Transverse colon (tissue), 4 donors: ENCODE measurements at regions not wholly inside any gene's neighbourhood (a gene's known extent, or its start where the extent isn't known, plus 50 kb on each side); places are given as distances from the start of the nearest gene placed in this dataset.

ENCODE experiments used
- DNase-seq: peaks from one replicate; pipeline ENCODE4 v3.0.0-alpha.2; 2019
- H3K27ac ChIP-seq, 4 donors: fragments of 200-600 bp; sonication (generic); 2 replicates each; pipeline ENCODE4 v1.5.1; 2016 to 2018; ENCODE audit warnings: inconsistent platforms in 4 of 4
- H3K27me3 ChIP-seq: fragments of 200-600 bp; sonication (generic); 2 replicates; pipeline ENCODE4 v1.5.1; 2017; ENCODE audit warnings: inconsistent platforms
- H3K36me3 ChIP-seq, 4 donors: fragments of 200-600 bp; sonication (generic); 2 replicates each; pipeline ENCODE4 v1.5.1; 2017 to 2019; ENCODE audit warnings: inconsistent platforms in 4 of 4
- H3K4me1 ChIP-seq, 4 donors: fragments of 200-600 bp; sonication (generic); 2 replicates each; pipeline ENCODE4 v1.5.1; 2017 to 2020; ENCODE audit warnings: inconsistent platforms in 4 of 4
- H3K4me3 ChIP-seq, 4 donors: fragments of 200-600 bp; sonication (generic); 1 replicate in 1 of 4; 2 replicates in 3 of 4; pipeline versions ENCODE4 v1.5.1 to v1.6.1; 2017 to 2019; ENCODE audit warnings: inconsistent platforms in 4 of 4
- H3K9me3 ChIP-seq, 2 donors: fragments of 200-600 bp; sonication (generic); 2 replicates each; pipeline ENCODE4 v1.5.1; 2017 to 2019; ENCODE audit warnings: inconsistent platforms in 2 of 2
- EP300 ChIP-seq: sonication (generic); formaldehyde crosslinking; IDR thresholded peaks from one replicate; pipeline ENCODE4 v1.6.1; 2017; ENCODE audit warnings: antibody characterized with exemption, low read depth
- POLR2A ChIP-seq: fragments of 450-650 bp; IDR thresholded peaks from one replicate; pipeline ENCODE4 v1.6.1; 2016; ENCODE audit warnings: antibody characterized with exemption, mild to moderate bottlenecking, moderate library complexity
- POLR2AphosphoS5 ChIP-seq, 3 donors: sonication (generic); formaldehyde crosslinking; IDR thresholded peaks; one replicate each; pipeline ENCODE4 v1.6.1; 2016; ENCODE audit warnings: antibody characterized with exemption in 3 of 3
- WGBS, 2 donors: methylation state at CpG; one replicate each; pipeline ENCODE4 v1.1.5; 2018; ENCODE audit warnings: low coverage in 1 of 2; 5-methylcytosine and 5-hydroxymethylcytosine counted together
- in situ Hi-C, 4 donors: fragments of 200-750 bp; cut with MboI; loops; one replicate each; pipeline versions ENCODE4 v1.15.0 to v1.15.1; 2017; ENCODE audit warnings: low sequenced_read_pairs in 3 of 4, low pct_ligation_motif_present in 1 of 4, low pct_unique_long_range_greater_than_20kb in 1 of 4
- intact Hi-C: fragments of 100-400 bp; cut with DNase I; formaldehyde crosslinking; loops from one replicate; pipeline ENCODE4 v1.15.1; 2023; ENCODE audit warnings: low total_unique reads
- TF ChIP-seq, protein P1 (sequence below), 5 experiments: fragments of 200-600 bp in 3 of 5; fragments of 450-650 bp in 2 of 5; sonication (generic) in 3 of 5; IDR thresholded peaks; 1 replicate in 2 of 5; 2 replicates in 3 of 5; pipeline ENCODE4 v1.5.1; 2016 to 2017; ENCODE audit warnings: antibody characterized with exemption in 5 of 5, inconsistent platforms in 3 of 5, mild to moderate bottlenecking in 2 of 5, moderate library complexity in 1 of 5

DNA sequence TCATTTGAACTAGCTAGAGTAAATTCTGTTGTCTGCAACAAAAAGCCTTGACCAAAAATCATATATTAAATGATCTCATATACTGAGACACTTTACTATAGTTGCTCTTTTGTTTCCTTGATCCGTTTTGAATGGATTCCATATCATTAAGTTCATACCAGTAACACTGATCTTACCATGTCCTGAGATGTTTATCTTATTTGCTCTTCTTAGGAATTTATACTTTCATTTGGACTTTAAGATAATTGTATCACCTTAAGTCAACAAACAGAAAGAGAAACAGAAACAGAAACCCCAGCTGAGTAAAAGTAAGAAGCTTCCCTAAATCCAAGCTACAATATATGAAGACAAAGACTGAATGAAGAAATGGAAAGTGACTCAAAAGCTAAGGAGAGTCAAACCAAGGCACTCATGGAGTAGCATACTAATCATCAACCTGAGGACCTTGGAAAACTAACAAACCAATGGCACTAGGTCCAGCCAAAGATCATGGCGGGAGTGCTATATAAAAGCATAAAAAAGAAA lies 106.5 kb upstream of the COX10 start:
- H3K27me3 ChIP-seq: no peaks in the 10 kb centered on the region
- no peaks in the 10 kb centered on the region for H3K4me1 ChIP-seq
- H3K9me3 ChIP-seq: no peaks in the 10 kb centered on the region
- H3K4me3 ChIP-seq: no peak overlapping the region
- DNase-seq: no peak
- H3K36me3 ChIP-seq: no peaks in the 10 kb centered on the region
- no peak overlapping the region for H3K27ac ChIP-seq
- intact Hi-C loops: no loop called here
- TF ChIP-seq POLR2AphosphoS5 (IDR thresholded peaks at IDR 0.05): no peak
- TF ChIP-seq EP300: no peak
- TF ChIP-seq, protein P1, sequence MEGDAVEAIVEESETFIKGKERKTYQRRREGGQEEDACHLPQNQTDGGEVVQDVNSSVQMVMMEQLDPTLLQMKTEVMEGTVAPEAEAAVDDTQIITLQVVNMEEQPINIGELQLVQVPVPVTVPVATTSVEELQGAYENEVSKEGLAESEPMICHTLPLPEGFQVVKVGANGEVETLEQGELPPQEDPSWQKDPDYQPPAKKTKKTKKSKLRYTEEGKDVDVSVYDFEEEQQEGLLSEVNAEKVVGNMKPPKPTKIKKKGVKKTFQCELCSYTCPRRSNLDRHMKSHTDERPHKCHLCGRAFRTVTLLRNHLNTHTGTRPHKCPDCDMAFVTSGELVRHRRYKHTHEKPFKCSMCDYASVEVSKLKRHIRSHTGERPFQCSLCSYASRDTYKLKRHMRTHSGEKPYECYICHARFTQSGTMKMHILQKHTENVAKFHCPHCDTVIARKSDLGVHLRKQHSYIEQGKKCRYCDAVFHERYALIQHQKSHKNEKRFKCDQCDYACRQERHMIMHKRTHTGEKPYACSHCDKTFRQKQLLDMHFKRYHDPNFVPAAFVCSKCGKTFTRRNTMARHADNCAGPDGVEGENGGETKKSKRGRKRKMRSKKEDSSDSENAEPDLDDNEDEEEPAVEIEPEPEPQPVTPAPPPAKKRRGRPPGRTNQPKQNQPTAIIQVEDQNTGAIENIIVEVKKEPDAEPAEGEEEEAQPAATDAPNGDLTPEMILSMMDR (IDR thresholded peaks at IDR 0.05): no peak
- no peak for TF ChIP-seq POLR2A
- in situ Hi-C loops: no loop called here
- 68 to 75% methylated on average over 2 of the region's 2 CpGs for WGBS, 2 donors

DNA sequence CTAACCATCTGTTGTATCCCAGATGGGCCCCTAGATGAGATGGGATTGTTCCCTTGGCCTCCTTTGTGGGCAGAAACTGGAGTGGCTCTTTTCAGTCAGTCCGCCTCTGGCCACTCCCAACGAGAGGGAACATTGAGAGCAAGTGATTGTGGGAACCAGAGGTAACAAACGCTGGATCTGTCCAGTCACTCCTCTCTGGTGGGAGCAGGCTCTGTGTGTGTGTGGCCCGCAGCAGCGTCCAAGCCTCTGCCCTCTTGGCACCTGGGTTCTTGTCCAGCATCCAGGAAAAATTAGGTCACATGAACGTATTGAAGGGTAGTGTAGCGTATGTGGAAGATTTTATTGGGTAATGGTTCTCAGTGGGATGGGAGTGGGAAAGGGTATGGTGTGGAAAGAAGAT lies 101.9 kb upstream of the COX10 start:
- TF ChIP-seq POLR2A: no peak
- TF ChIP-seq EP300: no peak
- TF ChIP-seq, protein P1 (IDR thresholded peaks at IDR 0.05): no peak
- no peak for TF ChIP-seq POLR2AphosphoS5 (IDR thresholded peaks at IDR 0.05)
- Histone ChIP-seq H3K4me3 (no peak overlapping the region), H3K36me3 (no peaks in the 10 kb centered on the region), H3K9me3 (no peaks in the 10 kb centered on the region), H3K4me1 (no peaks in the 10 kb centered on the region), H3K27ac (no peak overlapping the region), H3K27me3 (no peaks in the 10 kb centered on the region)
- 88% methylated on average over 7 of the region's 7 CpGs; no CpG with 5 or more reads in 1 of the 2 donors for WGBS, 2 donors
- DNase-seq: no peak
- in situ Hi-C loops: no loop called here
- intact Hi-C loops: no loop called here

DNA sequence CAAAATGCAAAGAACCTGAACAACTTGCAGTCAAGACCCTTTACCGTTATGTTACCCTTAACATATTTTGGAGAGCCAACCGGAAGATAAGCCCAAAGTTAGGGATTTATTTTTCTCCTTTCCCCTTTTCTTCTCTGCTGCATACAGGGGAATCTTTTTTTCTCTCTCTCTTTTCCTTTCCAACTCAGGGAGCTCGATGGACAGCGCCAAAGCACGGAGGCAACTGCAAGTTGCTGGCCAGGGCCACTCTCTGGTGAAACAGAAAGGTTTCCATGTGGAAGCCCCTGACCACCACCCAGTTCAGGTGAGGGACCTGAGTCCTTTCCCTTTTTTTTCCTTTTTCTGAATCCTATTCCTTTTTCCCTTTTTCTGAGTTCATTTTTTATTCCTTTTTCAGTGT lies 98.8 kb upstream of the COX10 start:
- intact Hi-C loops: no loop called here
- Histone ChIP-seq H3K9me3 (no peaks in the 10 kb centered on the region), H3K4me3 (no peak overlapping the region), H3K27ac (no peak overlapping the region), H3K4me1 (no peaks in the 10 kb centered on the region), H3K27me3 (no peaks in the 10 kb centered on the region), H3K36me3 (no peaks in the 10 kb centered on the region)
- TF ChIP-seq, protein P1 (IDR thresholded peaks at IDR 0.05): no peak
- no peak for TF ChIP-seq POLR2AphosphoS5 (IDR thresholded peaks at IDR 0.05)
- DNase-seq: no peak
- WGBS, 2 donors: 87 to 97% methylated on average over 4 to 5 of the region's 5 CpGs
- in situ Hi-C loops: loop anchor here in 1 of 4 donors (10.0 kb wide), 1 partner anchor 56 kb away; no protein-coding TSS in a partner anchor

DNA sequence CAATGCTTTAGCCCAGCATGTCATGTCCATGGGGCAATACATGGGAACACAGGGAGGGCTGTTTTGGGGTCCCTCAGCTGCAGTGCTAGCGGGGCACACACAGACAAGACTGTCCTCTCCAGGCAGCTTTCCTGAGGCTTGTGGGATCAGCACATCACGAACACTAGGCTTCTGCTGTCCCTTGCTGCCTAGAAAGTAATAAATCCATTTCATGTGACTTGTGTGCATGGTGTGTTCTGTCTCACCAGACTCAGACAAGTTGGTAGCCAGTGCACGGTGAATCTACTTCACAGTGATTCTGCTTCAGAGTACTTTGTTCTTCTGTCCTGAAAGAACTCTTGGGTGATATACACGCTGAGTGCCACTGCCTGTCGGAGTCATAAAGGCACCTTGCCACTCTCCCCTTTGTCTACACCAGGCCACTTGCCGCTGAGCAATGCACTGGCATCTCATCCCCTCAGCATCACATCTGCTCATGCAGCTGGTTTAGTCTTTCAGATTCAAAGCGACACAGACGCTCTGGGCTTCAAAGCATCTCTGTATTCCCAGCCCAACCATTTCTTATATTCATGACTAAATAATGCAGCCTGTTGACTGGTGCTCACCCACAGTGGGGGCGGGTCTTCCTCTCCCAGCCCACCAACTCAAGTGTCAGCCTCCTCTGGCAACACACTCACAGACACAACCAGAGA lies 95.2 kb upstream of the COX10 start:
- TF ChIP-seq, protein P1 (IDR thresholded peaks at IDR 0.05): no peak
- TF ChIP-seq POLR2A (no peak), POLR2AphosphoS5 (IDR thresholded peaks at IDR 0.05) (no peak), EP300 (no peak)
- Histone ChIP-seq H3K4me1 (no peaks in the 10 kb centered on the region), H3K36me3 (no peaks in the 10 kb centered on the region), H3K27ac (no peak overlapping the region), H3K9me3 (no peaks in the 10 kb centered on the region), H3K27me3 (no peaks in the 10 kb centered on the region), H3K4me3 (no peak overlapping the region)
- in situ Hi-C loops (loop anchor here in 1 of 4 donors (10.0 kb wide), 1 partner anchor 59 kb away; no protein-coding TSS in a partner anchor), intact Hi-C loops (no loop called here)
- no peak for DNase-seq
- WGBS, 2 donors: 88 to 91% methylated on average over 6 to 9 of the region's 9 CpGs
